ENCODE measurements at regions not wholly inside any gene's neighbourhood (a gene's known extent, or its start where the extent isn't known, plus 50 kb on each side); places are given as distances from the start of the nearest gene placed in this dataset.

GRCh38 chr12:105467710-105468366, 137.3 kb downstream of the C12orf75 start:
- H3K9ac ChIP-seq (ENCODE audit: low read length in 3 of 3), result no peak overlapping the region
- DNase-seq (no peak), FAIRE-seq (no peak)
- no peaks in the 10 kb centered on the region for H3K9me3 ChIP-seq (ENCODE audit: control insufficient read depth in 2 of 3, insufficient read depth in 1 of 3, low read length in 3 of 3)
- peak overlapping the region; percentile 20 to 80 for H3K27ac ChIP-seq (ENCODE audit: low read depth in 2 of 2, low read length in 2 of 2)
- TF ChIP-seq, protein P1, sequence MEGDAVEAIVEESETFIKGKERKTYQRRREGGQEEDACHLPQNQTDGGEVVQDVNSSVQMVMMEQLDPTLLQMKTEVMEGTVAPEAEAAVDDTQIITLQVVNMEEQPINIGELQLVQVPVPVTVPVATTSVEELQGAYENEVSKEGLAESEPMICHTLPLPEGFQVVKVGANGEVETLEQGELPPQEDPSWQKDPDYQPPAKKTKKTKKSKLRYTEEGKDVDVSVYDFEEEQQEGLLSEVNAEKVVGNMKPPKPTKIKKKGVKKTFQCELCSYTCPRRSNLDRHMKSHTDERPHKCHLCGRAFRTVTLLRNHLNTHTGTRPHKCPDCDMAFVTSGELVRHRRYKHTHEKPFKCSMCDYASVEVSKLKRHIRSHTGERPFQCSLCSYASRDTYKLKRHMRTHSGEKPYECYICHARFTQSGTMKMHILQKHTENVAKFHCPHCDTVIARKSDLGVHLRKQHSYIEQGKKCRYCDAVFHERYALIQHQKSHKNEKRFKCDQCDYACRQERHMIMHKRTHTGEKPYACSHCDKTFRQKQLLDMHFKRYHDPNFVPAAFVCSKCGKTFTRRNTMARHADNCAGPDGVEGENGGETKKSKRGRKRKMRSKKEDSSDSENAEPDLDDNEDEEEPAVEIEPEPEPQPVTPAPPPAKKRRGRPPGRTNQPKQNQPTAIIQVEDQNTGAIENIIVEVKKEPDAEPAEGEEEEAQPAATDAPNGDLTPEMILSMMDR (IDR thresholded peaks at IDR 0.05; ENCODE audit: borderline replicate concordance, extremely low read depth, insufficient read depth), result no peak
- intact Hi-C loops (cut with DNase I), result no loop called here
- peaks cover 0 to 7% (median 0%) of the 10 kb centered on the region in 3 donors for H3K4me1 ChIP-seq (ENCODE audit: control insufficient read depth in 2 of 3, insufficient read depth in 2 of 3, low read depth in 1 of 3, low read length in 3 of 3)
- H3K27me3 ChIP-seq (ENCODE audit: control insufficient read depth, insufficient read depth, low read length), result no peaks in the 10 kb centered on the region
- no peak overlapping the region for H3K4me3 ChIP-seq (ENCODE audit: low read length in 3 of 3)
- no peaks in the 10 kb centered on the region for H3K36me3 ChIP-seq (ENCODE audit: control insufficient read depth in 2 of 3, insufficient read depth in 3 of 3, low read length in 3 of 3)

- TF ChIP-seq, protein P1 (IDR thresholded peaks at IDR 0.05; ENCODE audit: borderline replicate concordance, extremely low read depth, insufficient read depth), result no peak
- DNase-seq (no peak), FAIRE-seq (no peak)
- H3K9me3 ChIP-seq (ENCODE audit: control insufficient read depth in 2 of 3, insufficient read depth in 1 of 3, low read length in 3 of 3), result no peaks in the 10 kb centered on the region
- H3K27me3 ChIP-seq (ENCODE audit: control insufficient read depth, insufficient read depth, low read length), result no peaks in the 10 kb centered on the region
- intact Hi-C loops (cut with DNase I), result no loop called here
- H3K9ac ChIP-seq (ENCODE audit: low read length in 3 of 3), result no peak overlapping the region
- no peaks in the 10 kb centered on the region for H3K36me3 ChIP-seq (ENCODE audit: control insufficient read depth in 2 of 3, insufficient read depth in 3 of 3, low read length in 3 of 3)
- peaks cover 0 to 7% (median 0%) of the 10 kb centered on the region in 3 donors for H3K4me1 ChIP-seq (ENCODE audit: control insufficient read depth in 2 of 3, insufficient read depth in 2 of 3, low read depth in 1 of 3, low read length in 3 of 3)
- H3K4me3 ChIP-seq (ENCODE audit: low read length in 3 of 3), result no peak overlapping the region
- H3K27ac ChIP-seq (ENCODE audit: low read depth in 2 of 2, low read length in 2 of 2), result peak overlapping the region; percentile 20 to 80
Measured at GRCh38 chr12:105468464-105468863, 138.0 kb downstream of the C12orf75 start.

GRCh38 chr12:105469211-105469610, 138.7 kb downstream of the C12orf75 start:
- TF ChIP-seq, protein P1 (IDR thresholded peaks at IDR 0.05; ENCODE audit: borderline replicate concordance, extremely low read depth, insufficient read depth), result no peak
- Histone ChIP-seq H3K4me3 (ENCODE audit: low read length in 3 of 3) (no peak overlapping the region), H3K27ac (ENCODE audit: low read depth in 2 of 2, low read length in 2 of 2) (no peak overlapping the region), H3K36me3 (ENCODE audit: control insufficient read depth in 2 of 3, insufficient read depth in 3 of 3, low read length in 3 of 3) (no peaks in the 10 kb centered on the region), H3K9ac (ENCODE audit: low read length in 3 of 3) (no peak overlapping the region), H3K27me3 (ENCODE audit: control insufficient read depth, insufficient read depth, low read length) (no peaks in the 10 kb centered on the region), H3K9me3 (ENCODE audit: control insufficient read depth in 2 of 3, insufficient read depth in 1 of 3, low read length in 3 of 3) (no peaks in the 10 kb centered on the region), H3K4me1 (ENCODE audit: control insufficient read depth in 2 of 3, insufficient read depth in 2 of 3, low read depth in 1 of 3, low read length in 3 of 3) (peaks cover 0 to 7% (median 0%) of the 10 kb centered on the region in 3 donors)
- no peak for FAIRE-seq
- no peak for DNase-seq
- intact Hi-C loops (cut with DNase I), result no loop called here

DNA sequence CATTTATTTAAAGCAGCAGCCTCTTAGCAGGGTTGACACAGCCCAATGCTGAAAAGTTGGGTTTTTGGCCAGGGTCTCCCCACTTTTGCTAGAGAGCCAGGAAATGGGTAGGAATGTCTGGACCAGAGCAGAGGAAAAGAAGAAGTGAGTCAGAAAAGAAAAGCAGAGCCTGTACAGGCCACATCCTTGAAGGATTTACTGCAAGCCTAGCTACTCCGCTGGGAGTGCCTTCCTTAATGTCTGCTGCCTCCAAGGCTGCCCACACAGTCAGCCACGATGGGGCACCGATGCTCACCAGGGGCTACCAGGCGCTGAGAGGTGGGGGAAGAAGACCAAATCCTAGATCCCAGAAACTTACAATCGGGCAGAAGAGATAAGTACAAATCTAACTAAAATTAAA, 139.2 kb downstream of the C12orf75 start:
- H3K27me3 ChIP-seq (ENCODE audit: control insufficient read depth, insufficient read depth, low read length), result no peaks in the 10 kb centered on the region
- no peak for DNase-seq
- no peak for FAIRE-seq
- no peaks in the 10 kb centered on the region for H3K9me3 ChIP-seq (ENCODE audit: control insufficient read depth in 2 of 3, insufficient read depth in 1 of 3, low read length in 3 of 3)
- peaks cover 0 to 7% (median 0%) of the 10 kb centered on the region in 3 donors for H3K4me1 ChIP-seq (ENCODE audit: control insufficient read depth in 2 of 3, insufficient read depth in 2 of 3, low read depth in 1 of 3, low read length in 3 of 3)
- H3K36me3 ChIP-seq (ENCODE audit: control insufficient read depth in 2 of 3, insufficient read depth in 3 of 3, low read length in 3 of 3), result no peaks in the 10 kb centered on the region
- intact Hi-C loops (cut with DNase I), result no loop called here
- TF ChIP-seq, protein P1 (IDR thresholded peaks at IDR 0.05; ENCODE audit: borderline replicate concordance, extremely low read depth, insufficient read depth), result no peak
- no peak overlapping the region for H3K9ac ChIP-seq (ENCODE audit: low read length in 3 of 3)
- H3K27ac ChIP-seq (ENCODE audit: low read depth in 2 of 2, low read length in 2 of 2), result no peak overlapping the region
- H3K4me3 ChIP-seq (ENCODE audit: low read length in 3 of 3), result no peak overlapping the region

Measured in kidney (tissue), 13 donors.